Activated CD4-positive, alpha-beta T cell treated with anti-CD3 and anti-CD28 coated beads, Interleukin-2, amount 10 ng/mL, durations not matched to agents 24 days and 14 days (primary cell): ENCODE measurements at regions not wholly inside any gene's neighbourhood (a gene's known extent, or its start where the extent isn't known, plus 50 kb on each side); places are given as distances from the start of the nearest gene placed in this dataset.

Source experiments
- DNase-seq: peaks from one replicate; pipeline ENCODE4 v3.0.0; 2022
- H3K27ac Mint-ChIP-seq: one replicate; pipeline ENCODE4 v1.8.0; 2022; ENCODE audit warnings: mild to moderate bottlenecking, mixed read lengths
- H3K27me3 Mint-ChIP-seq: one replicate; pipeline ENCODE4 v1.8.0; 2022; ENCODE audit warnings: mixed read lengths
- H3K36me3 Mint-ChIP-seq: one replicate; pipeline ENCODE4 v1.8.0; 2022; ENCODE audit warnings: low read depth, mild to moderate bottlenecking, mixed read lengths
- H3K4me1 Mint-ChIP-seq: one replicate; pipeline ENCODE4 v1.8.0; 2021; ENCODE audit warnings: mixed read lengths
- H3K4me3 Mint-ChIP-seq: one replicate; pipeline ENCODE4 v1.8.0; 2022; ENCODE audit warnings: mild to moderate bottlenecking, moderate library complexity, mixed read lengths
- H3K9me3 Mint-ChIP-seq: one replicate; pipeline ENCODE4 v1.8.0; 2021; ENCODE audit warnings: mixed read lengths
- intact Hi-C: fragments of 100-400 bp; cut with micrococcal nuclease; formaldehyde crosslinking; loops from one replicate; pipeline ENCODE4 v1.15.1; 2023

GRCh38 chr21:15992171-15992570 is 262.4 kb downstream of the USP25 start:
- Mint-ChIP-seq H3K9me3 (no peaks in the 10 kb centered on the region), H3K36me3 (no peaks in the 10 kb centered on the region), H3K27ac (no peak overlapping the region), H3K27me3 (no peaks in the 10 kb centered on the region), H3K4me3 (no peak overlapping the region), H3K4me1 (no peaks in the 10 kb centered on the region)
- no peak for DNase-seq
- intact Hi-C loops = no loop called here

DNA sequence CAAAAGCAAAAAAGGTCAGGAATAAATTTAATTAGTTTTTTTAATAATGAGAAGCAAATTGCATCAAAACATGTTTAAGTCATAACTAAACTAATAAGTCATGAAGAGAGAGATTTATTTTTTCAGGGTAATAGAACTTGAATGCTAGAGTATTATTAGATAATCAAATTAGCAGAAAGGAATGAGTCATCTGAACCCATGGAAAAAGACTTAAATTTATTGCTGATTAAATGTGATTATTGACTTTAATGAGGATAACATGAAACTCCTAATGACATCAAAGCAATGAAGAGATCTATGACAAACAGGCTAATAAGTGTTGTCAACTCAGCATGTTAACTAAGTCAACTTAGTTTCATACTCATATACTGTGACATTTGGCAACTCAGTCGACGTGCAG is 264.2 kb downstream of the USP25 start:
- Mint-ChIP-seq H3K4me3 (no peak overlapping the region), H3K9me3 (no peaks in the 10 kb centered on the region)
- intact Hi-C loops = no loop called here

GRCh38 chr21:15999741-16000140 is 270.0 kb downstream of the USP25 start:
- Mint-ChIP-seq H3K9me3 (no peaks in the 10 kb centered on the region), H3K4me3 (no peak overlapping the region), H3K27ac (no peak overlapping the region), H3K4me1 (no peaks in the 10 kb centered on the region), H3K27me3 (no peaks in the 10 kb centered on the region), H3K36me3 (no peaks in the 10 kb centered on the region)
- no peak for DNase-seq
- intact Hi-C loops = no loop called here

More for the DNA sequence above, 264.2 kb downstream of the USP25 start:
- no peaks in the 10 kb centered on the region for H3K4me1 Mint-ChIP-seq
- H3K27ac Mint-ChIP-seq = no peak overlapping the region
- H3K27me3 Mint-ChIP-seq = no peaks in the 10 kb centered on the region
- no peaks in the 10 kb centered on the region for H3K36me3 Mint-ChIP-seq
- no peak for DNase-seq

DNA sequence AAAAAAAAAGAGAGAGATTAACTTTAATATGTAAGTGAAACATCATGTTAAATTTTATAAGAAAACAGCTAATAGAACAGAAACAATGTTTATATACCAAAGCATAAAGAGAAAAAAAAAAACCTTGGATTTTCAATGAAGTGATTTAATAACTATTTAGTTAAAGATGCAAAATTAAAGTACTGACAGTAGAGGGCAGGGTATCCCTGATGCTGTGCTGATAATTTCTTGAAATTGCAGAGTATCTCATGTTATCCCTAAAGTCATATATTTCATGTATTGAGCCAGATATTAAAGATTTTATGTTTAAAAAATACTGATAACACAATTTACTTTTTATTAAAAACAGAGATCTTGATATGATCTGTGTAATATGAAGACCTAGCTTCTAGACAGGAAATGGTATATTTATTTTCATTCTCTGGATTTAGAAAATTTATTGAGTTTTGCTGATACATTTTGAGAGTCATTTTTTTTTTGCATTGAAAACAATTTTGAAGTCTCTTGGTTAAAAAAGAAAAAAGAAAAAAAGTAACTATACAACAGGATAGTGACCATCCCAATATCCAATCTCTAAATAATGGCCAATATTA is 273.2 kb downstream of the USP25 start:
- H3K36me3 Mint-ChIP-seq = no peaks in the 10 kb centered on the region
- no peaks in the 10 kb centered on the region for H3K4me1 Mint-ChIP-seq
- intact Hi-C loops = no loop called here
- H3K9me3 Mint-ChIP-seq = no peaks in the 10 kb centered on the region
- DNase-seq = no peak
- H3K27me3 Mint-ChIP-seq = no peaks in the 10 kb centered on the region
- no peak overlapping the region for H3K27ac Mint-ChIP-seq
- H3K4me3 Mint-ChIP-seq = no peak overlapping the region

- no peaks in the 10 kb centered on the region for H3K9me3 Mint-ChIP-seq
- H3K4me3 Mint-ChIP-seq = no peak overlapping the region
- no peaks in the 10 kb centered on the region for H3K4me1 Mint-ChIP-seq
- no peaks in the 10 kb centered on the region for H3K27me3 Mint-ChIP-seq
- DNase-seq = no peak
- intact Hi-C loops = no loop called here
- H3K27ac Mint-ChIP-seq = no peak overlapping the region
- no peaks in the 10 kb centered on the region for H3K36me3 Mint-ChIP-seq
These were observed 274.3 kb downstream of the USP25 start for GRCh38 chr21:16004086-16004485.

DNA sequence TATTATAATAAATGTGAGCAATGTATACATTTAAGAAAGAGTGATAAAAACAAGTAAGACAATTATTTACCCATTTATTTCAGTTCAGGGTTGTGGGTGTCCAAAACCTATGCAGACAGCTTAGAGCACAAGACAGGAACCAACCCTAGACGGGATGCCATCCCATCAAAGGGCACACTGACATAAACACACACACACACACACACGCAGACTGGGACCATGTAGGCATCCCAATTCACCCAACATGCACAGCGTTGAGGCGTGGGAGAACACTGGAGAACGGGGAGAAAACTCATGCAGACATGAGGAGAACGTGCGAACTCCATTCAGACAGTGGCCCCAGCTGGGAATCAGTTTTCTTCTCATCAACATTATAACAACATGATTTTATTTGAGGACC is 274.7 kb downstream of the USP25 start:
- H3K27ac Mint-ChIP-seq = no peak overlapping the region
- intact Hi-C loops = no loop called here

DNA sequence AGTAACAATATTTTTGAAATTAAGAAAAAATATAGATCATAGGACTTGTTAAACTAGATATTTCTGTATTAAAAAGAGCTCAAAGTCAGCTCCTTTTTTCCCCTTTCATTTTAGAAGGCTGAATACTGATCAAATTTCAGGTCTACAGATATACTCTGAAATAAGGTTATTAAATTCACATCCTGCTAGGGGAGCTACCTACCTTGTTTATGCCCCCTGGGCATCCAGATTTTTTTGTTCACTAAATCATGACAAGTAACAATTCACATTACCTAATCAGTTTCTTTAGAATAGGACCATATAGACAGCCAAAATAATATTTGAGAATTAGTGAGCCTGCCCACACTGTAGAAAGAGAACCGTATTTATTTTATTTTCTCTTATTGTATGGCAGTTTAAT is 276.2 kb downstream of the USP25 start:
- Mint-ChIP-seq H3K4me1 (no peaks in the 10 kb centered on the region), H3K27me3 (no peaks in the 10 kb centered on the region), H3K36me3 (no peaks in the 10 kb centered on the region), H3K4me3 (no peak overlapping the region), H3K9me3 (no peaks in the 10 kb centered on the region), H3K27ac (no peak overlapping the region)
- no peak for DNase-seq
- intact Hi-C loops = no loop called here

More for the DNA sequence above, 274.7 kb downstream of the USP25 start:
- no peak overlapping the region for H3K4me3 Mint-ChIP-seq
- H3K36me3 Mint-ChIP-seq = no peaks in the 10 kb centered on the region
- H3K4me1 Mint-ChIP-seq = no peaks in the 10 kb centered on the region
- DNase-seq = no peak
- no peaks in the 10 kb centered on the region for H3K27me3 Mint-ChIP-seq
- no peaks in the 10 kb centered on the region for H3K9me3 Mint-ChIP-seq

- Mint-ChIP-seq H3K27ac (no peak overlapping the region), H3K36me3 (no peaks in the 10 kb centered on the region), H3K4me1 (no peaks in the 10 kb centered on the region), H3K9me3 (no peaks in the 10 kb centered on the region), H3K27me3 (no peaks in the 10 kb centered on the region), H3K4me3 (no peak overlapping the region)
- intact Hi-C loops = no loop called here
- no peak for DNase-seq
These were observed 278.2 kb downstream of the USP25 start for GRCh38 chr21:16007943-16008342.

GRCh38 chr21:16011719-16012118 is 281.9 kb downstream of the USP25 start:
- no peaks in the 10 kb centered on the region for H3K36me3 Mint-ChIP-seq
- DNase-seq = no peak

DNA sequence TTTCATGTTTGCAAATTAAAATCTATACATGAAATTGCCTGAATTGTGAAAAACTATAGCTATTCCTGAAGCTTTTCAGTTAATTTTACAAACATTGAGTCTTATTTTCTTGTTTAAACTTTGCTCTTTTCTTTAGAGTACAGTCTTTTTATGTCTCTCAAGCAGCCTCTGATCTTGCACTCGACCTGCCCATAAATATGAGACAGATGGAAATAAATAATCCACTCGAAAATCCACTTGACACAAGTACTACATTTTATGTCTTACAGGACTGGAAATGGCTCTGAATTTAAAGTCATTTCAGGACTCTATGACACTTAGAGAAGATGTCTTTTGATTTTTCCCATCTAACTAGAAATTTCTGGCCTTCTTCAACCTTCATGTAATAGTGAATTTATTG is 283.8 kb downstream of the USP25 start:
- Mint-ChIP-seq H3K9me3 (no peaks in the 10 kb centered on the region), H3K27ac (no peak overlapping the region), H3K4me1 (no peaks in the 10 kb centered on the region), H3K27me3 (no peaks in the 10 kb centered on the region), H3K36me3 (no peaks in the 10 kb centered on the region), H3K4me3 (no peak overlapping the region)
- intact Hi-C loops = no loop called here
- no peak for DNase-seq

More at GRCh38 chr21:16011719-16012118, 281.9 kb downstream of the USP25 start:
- H3K4me3 Mint-ChIP-seq = no peak overlapping the region
- no peaks in the 10 kb centered on the region for H3K27me3 Mint-ChIP-seq
- H3K27ac Mint-ChIP-seq = no peak overlapping the region
- intact Hi-C loops = no loop called here
- no peaks in the 10 kb centered on the region for H3K9me3 Mint-ChIP-seq
- H3K4me1 Mint-ChIP-seq = no peaks in the 10 kb centered on the region

DNA sequence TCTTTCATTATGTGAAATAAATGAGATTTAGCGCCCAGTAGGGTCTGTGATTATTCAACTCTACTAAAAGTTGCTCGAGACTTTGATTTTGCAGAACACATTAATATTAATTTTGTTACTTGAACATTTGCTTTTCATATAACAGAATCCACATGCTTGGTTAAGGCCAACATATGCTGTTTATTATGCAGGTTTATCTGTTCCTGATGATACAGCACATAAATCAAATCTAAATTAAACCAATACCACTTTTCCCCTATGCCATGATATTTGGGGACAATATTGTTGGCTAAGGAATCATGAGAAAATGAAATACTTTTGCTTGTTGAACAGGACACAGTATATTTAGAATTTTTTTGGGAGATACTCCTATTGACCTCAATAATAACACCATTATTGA is 291.1 kb downstream of the USP25 start:
- Mint-ChIP-seq H3K27ac (no peak overlapping the region), H3K9me3 (no peaks in the 10 kb centered on the region), H3K27me3 (no peaks in the 10 kb centered on the region), H3K4me1 (no peaks in the 10 kb centered on the region), H3K36me3 (no peaks in the 10 kb centered on the region), H3K4me3 (no peak overlapping the region)
- DNase-seq = no peak
- intact Hi-C loops = no loop called here

DNA sequence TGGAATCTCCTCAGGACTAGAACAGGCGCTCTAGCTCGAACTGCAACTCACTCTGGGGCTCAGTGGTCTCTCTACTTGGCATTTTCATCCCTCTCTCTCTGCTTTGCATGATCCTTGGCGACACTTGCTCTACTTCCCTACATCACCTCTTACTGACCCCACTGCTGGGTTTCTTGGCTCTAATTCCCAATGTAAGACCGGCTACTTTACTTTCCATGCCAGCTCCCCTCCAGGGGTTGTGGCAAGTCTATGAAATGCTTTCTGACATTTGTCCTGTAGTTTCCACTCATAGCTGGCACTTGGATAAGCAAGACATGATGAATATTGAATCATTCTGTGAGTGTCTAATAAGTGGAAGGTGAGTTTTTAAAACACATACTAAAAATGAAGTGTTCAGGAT is 292.3 kb downstream of the USP25 start:
- Mint-ChIP-seq H3K27ac (no peak overlapping the region), H3K27me3 (no peaks in the 10 kb centered on the region), H3K4me3 (no peak overlapping the region), H3K4me1 (no peaks in the 10 kb centered on the region), H3K36me3 (no peaks in the 10 kb centered on the region), H3K9me3 (no peaks in the 10 kb centered on the region)
- no peak for DNase-seq
- intact Hi-C loops = no loop called here

DNA sequence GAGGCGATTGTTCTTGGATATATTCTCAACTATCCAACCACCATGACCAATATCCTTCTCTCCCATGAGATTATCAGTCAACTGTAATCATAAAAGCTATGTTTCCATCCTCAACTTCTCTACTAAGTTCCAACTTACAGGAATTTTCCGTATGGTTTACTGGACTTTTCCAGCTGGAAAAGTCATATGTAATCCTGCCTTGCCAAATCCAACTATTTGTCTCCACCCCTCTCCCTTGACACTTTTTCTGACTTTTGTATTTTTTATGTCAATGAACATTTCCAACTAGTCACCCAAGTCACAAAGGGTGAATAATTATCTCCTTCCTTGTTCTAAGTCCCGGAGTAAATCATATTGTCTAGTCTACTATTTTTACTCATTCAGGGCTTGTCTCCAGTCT is 293.1 kb downstream of the USP25 start:
- Mint-ChIP-seq H3K9me3 (no peaks in the 10 kb centered on the region), H3K4me3 (no peak overlapping the region), H3K27ac (no peak overlapping the region), H3K36me3 (no peaks in the 10 kb centered on the region), H3K4me1 (no peaks in the 10 kb centered on the region), H3K27me3 (no peaks in the 10 kb centered on the region)
- no peak for DNase-seq
- intact Hi-C loops = no loop called here

- Mint-ChIP-seq H3K9me3 (no peaks in the 10 kb centered on the region), H3K4me3 (no peak overlapping the region)
These were observed 298.4 kb downstream of the USP25 start for GRCh38 chr21:16028142-16028541.

DNA sequence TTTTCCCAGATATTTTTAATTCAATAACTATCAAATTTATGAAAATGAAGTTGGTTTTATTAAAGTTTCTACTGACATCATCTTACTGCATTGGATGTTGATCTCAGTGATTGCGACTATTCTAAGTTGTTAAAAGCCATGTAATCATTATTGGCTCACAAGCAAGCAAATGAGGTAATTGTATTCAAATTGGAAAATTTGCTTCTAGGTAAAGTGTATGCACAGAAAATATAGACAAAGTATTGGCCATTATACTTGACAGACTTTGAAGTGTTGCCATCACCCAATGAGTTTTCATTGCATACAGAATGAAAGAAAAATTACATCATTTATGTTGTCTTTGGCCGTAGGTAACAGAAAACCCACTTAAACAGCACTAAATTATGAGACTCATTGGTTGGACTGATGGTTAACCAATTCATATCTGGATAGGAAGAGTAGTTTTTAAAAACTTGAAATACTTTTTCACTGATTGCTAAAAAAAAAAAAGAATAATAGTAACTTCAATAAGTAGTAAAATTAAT is 299.2 kb downstream of the USP25 start:
- Mint-ChIP-seq H3K4me3 (no peak overlapping the region), H3K9me3 (no peaks in the 10 kb centered on the region), H3K27ac (no peak overlapping the region), H3K4me1 (no peaks in the 10 kb centered on the region), H3K36me3 (no peaks in the 10 kb centered on the region), H3K27me3 (no peaks in the 10 kb centered on the region)
- DNase-seq = no peak
- intact Hi-C loops = no loop called here

More at GRCh38 chr21:16028142-16028541, 298.4 kb downstream of the USP25 start:
- H3K4me1 Mint-ChIP-seq = no peaks in the 10 kb centered on the region
- no peaks in the 10 kb centered on the region for H3K27me3 Mint-ChIP-seq
- H3K36me3 Mint-ChIP-seq = no peaks in the 10 kb centered on the region
- DNase-seq = no peak
- H3K27ac Mint-ChIP-seq = no peak overlapping the region
- intact Hi-C loops = no loop called here
